A549 (cell line): ENCODE measurements at regions not wholly inside any gene's neighbourhood (a gene's known extent, or its start where the extent isn't known, plus 50 kb on each side); places are given as distances from the start of the nearest gene placed in this dataset.

Experiments
- EHMT2 ChIP-seq: fragments of 200-600 bp; sonication (generic); IDR thresholded peaks from 2 replicates; pipeline ENCODE4 v1.6.1; 2016; ENCODE audit warnings: antibody characterized with exemption, low read depth, mild to moderate bottlenecking, moderate library complexity
- HDAC2 ChIP-seq: fragments of 200-600 bp; sonication (generic); IDR thresholded peaks from 2 replicates; pipeline ENCODE4 v1.6.1; 2016
- MYC ChIP-seq: IDR thresholded peaks from 2 replicates; pipeline ENCODE4 v1.6.1; 2012; ENCODE audit warnings: mild to moderate bottlenecking, inconsistent platforms, low read length, improper control_type of control experiment, borderline replicate concordance
- POLR2A ChIP-seq: IDR thresholded peaks from 2 replicates; pipeline ENCODE4 v1.6.1; 2012; ENCODE audit warnings: mild to moderate bottlenecking, low read length
- RAD21 ChIP-seq, 2 experiments: fragments of >200 bp in 1 of 2; sonication (Bioruptor Twin) in 1 of 2; formaldehyde crosslinking in 1 of 2; IDR thresholded peaks in 1 of 2; conservative IDR thresholded peaks in 1 of 2; 2 replicates in 1 of 2; 3 replicates in 1 of 2; pipeline ENCODE4 v1.6.1; 2012 to 2018; ENCODE audit warnings: inconsistent platforms in 1 of 2
- RARB ChIP-seq: fragments of 250-450 bp; sonication (Bioruptor Pico); IDR thresholded peaks from 2 replicates; pipeline ENCODE4 v1.8.0; 2021; ENCODE audit warnings: mild to moderate bottlenecking, moderate library complexity
- RFX5 ChIP-seq: fragments of 450-650 bp; IDR thresholded peaks from 2 replicates; pipeline ENCODE4 v1.7.1; 2014; ENCODE audit warnings: antibody characterized with exemption, mild to moderate bottlenecking, moderate library complexity
- RNF2 ChIP-seq: fragments of 200-600 bp; sonication (generic); IDR thresholded peaks from 2 replicates; pipeline ENCODE4 v1.6.1; 2016; ENCODE audit warnings: low read depth, mild to moderate bottlenecking, antibody characterized with exemption, moderate library complexity, borderline replicate concordance
- SMC3 ChIP-seq: fragments of >200 bp; sonication (Bioruptor Twin); formaldehyde crosslinking; IDR thresholded peaks from 3 replicates; pipeline ENCODE4 v1.6.1; 2018; ENCODE audit warnings: inconsistent platforms
- TF ChIP-seq, protein P1 (sequence below): fragments of >200 bp; sonication (Bioruptor Twin); formaldehyde crosslinking; IDR thresholded peaks from 3 replicates; pipeline ENCODE4 v1.5.1; 2016
- TF ChIP-seq, protein P2 (sequence below): IDR thresholded peaks from 2 replicates; pipeline ENCODE4 v1.6.1; 2012
- TF ChIP-seq, protein P3 (sequence below): fragments of 200-600 bp; sonication (generic); IDR thresholded peaks from 2 replicates; pipeline ENCODE4 v1.6.1; 2016; ENCODE audit warnings: antibody characterized with exemption, mild to moderate bottlenecking, moderate library complexity

DNA sequence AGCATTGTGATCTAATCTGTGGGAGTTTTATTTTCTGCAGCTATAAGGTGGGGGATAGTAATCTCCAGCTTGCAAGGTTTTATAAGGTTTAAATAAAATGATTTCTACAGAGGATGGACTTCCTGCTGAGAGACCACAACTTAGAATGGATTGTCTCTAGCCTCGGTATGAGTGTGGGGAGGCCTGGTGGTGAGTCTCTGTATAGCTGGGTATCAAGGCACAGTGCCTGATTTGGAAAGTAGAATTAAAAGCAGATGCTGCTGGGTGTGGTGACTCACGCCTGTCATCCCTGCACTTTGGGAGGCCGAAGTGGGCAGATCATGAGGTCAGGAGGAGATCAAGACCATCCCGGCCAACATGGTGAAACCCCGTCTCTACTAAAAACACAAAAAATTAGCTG is 162.0 kb upstream of the GATB start:
- TF ChIP-seq, protein P1, sequence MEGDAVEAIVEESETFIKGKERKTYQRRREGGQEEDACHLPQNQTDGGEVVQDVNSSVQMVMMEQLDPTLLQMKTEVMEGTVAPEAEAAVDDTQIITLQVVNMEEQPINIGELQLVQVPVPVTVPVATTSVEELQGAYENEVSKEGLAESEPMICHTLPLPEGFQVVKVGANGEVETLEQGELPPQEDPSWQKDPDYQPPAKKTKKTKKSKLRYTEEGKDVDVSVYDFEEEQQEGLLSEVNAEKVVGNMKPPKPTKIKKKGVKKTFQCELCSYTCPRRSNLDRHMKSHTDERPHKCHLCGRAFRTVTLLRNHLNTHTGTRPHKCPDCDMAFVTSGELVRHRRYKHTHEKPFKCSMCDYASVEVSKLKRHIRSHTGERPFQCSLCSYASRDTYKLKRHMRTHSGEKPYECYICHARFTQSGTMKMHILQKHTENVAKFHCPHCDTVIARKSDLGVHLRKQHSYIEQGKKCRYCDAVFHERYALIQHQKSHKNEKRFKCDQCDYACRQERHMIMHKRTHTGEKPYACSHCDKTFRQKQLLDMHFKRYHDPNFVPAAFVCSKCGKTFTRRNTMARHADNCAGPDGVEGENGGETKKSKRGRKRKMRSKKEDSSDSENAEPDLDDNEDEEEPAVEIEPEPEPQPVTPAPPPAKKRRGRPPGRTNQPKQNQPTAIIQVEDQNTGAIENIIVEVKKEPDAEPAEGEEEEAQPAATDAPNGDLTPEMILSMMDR = no peak
- TF ChIP-seq POLR2A (no peak), RAD21 (conservative IDR thresholded peaks at IDR 0.05 in 1 of 2, IDR thresholded peaks at IDR 0.05 in 1 of 2) (no peak), RFX5 (no peak), HDAC2 (no peak), SMC3 (no peak), RARB (CRISPR knock-in tag) (no peak), RNF2 (no peak), MYC (no peak), EHMT2 (no peak)
- TF ChIP-seq, protein P2, sequence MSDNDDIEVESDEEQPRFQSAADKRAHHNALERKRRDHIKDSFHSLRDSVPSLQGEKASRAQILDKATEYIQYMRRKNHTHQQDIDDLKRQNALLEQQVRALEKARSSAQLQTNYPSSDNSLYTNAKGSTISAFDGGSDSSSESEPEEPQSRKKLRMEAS = no peak
- TF ChIP-seq, protein P3, sequence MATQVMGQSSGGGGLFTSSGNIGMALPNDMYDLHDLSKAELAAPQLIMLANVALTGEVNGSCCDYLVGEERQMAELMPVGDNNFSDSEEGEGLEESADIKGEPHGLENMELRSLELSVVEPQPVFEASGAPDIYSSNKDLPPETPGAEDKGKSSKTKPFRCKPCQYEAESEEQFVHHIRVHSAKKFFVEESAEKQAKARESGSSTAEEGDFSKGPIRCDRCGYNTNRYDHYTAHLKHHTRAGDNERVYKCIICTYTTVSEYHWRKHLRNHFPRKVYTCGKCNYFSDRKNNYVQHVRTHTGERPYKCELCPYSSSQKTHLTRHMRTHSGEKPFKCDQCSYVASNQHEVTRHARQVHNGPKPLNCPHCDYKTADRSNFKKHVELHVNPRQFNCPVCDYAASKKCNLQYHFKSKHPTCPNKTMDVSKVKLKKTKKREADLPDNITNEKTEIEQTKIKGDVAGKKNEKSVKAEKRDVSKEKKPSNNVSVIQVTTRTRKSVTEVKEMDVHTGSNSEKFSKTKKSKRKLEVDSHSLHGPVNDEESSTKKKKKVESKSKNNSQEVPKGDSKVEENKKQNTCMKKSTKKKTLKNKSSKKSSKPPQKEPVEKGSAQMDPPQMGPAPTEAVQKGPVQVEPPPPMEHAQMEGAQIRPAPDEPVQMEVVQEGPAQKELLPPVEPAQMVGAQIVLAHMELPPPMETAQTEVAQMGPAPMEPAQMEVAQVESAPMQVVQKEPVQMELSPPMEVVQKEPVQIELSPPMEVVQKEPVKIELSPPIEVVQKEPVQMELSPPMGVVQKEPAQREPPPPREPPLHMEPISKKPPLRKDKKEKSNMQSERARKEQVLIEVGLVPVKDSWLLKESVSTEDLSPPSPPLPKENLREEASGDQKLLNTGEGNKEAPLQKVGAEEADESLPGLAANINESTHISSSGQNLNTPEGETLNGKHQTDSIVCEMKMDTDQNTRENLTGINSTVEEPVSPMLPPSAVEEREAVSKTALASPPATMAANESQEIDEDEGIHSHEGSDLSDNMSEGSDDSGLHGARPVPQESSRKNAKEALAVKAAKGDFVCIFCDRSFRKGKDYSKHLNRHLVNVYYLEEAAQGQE = no peak
